ENCODE measurements at regions not wholly inside any gene's neighbourhood (a gene's known extent, or its start where the extent isn't known, plus 50 kb on each side); places are given as distances from the start of the nearest gene placed in this dataset.

DNA sequence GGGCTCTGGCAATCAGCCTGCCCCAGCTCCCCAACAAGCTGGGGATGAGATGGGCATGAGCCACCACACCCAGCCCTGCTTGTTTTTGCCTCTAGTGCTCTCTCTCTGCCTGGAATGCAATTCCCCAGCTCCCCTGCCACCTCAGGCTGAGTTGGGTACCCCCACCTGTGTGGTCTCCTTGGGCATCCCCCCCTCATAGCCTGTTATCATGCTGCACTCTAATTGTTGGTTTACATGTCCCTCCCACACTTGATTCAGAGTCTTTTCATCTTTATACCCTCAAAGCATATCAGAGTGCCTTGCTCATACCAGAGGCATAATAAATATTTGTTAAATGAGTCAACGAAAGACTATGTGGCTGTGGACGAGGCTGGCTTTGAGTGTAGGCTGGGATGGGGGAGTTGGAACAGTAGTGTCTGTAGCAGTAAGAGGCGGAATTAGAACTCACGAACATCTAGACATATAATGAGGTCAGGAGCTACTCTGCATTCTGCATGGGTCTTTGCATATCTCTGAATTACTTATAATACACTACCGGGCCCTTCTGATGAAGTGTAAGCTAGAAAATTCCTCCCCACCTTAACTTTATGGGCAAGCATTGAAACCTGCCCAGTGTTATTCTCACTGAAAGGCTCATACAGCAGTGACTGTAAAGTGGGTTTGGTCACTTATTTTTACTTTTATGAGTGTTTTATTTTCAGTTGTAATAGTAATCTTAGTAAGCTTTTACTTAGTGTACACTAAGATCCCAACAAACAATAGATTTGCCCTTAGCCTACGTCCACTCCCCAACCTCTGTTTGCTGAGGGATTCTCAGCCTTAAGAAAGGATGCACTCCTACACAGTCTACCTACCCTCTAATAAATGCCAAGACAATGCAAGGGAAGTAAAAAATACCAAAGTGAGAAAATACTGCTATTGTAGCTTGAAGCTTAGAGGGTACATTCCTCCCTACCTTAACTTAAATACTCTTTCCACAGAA, 58.7 kb downstream of the EDN1 start:
- no peak for TF ChIP-seq POLR2AphosphoS5 (IDR thresholded peaks at IDR 0.05)
- no peak for TF ChIP-seq POLR2A (IDR thresholded peaks at IDR 0.05)

Data from suprapubic skin (tissue), 4 donors.